Gastrocnemius medialis (tissue), 4 donors: ENCODE measurements at regions not wholly inside any gene's neighbourhood (a gene's known extent, or its start where the extent isn't known, plus 50 kb on each side); places are given as distances from the start of the nearest gene placed in this dataset.

Source experiments
- CTCF ChIP-seq, 5 experiments: fragments of 450-650 bp in 3 of 5; fragments of 200-600 bp in 2 of 5; sonication (generic) in 2 of 5; IDR thresholded peaks in 4 of 5; conservative IDR thresholded peaks in 1 of 5; 1 replicate in 4 of 5; 2 replicates in 1 of 5; pipeline ENCODE4 v1.5.1; 2016 to 2019; ENCODE audit warnings: antibody characterized with exemption in 5 of 5, mild to moderate bottlenecking in 3 of 5, moderate library complexity in 3 of 5
- POLR2A ChIP-seq, 2 donors: fragments of 450-650 bp; IDR thresholded peaks; one replicate each; pipeline ENCODE4 v1.6.1; 2017; ENCODE audit warnings: antibody characterized with exemption in 2 of 2, mild to moderate bottlenecking in 2 of 2, moderate library complexity in 2 of 2

- TF ChIP-seq CTCF (IDR thresholded peaks at IDR 0.05 in 4 of 5, conservative IDR thresholded peaks at IDR 0.05 in 1 of 5) (no peak), POLR2A (IDR thresholded peaks at IDR 0.05) (no peak)
These were observed 55.8 kb upstream of the ARHGAP42 start for GRCh38 chr11:100631316-100631715.
